Brain microvascular endothelial cell (primary cell): ENCODE measurements at regions not wholly inside any gene's neighbourhood (a gene's known extent, or its start where the extent isn't known, plus 50 kb on each side); places are given as distances from the start of the nearest gene placed in this dataset.

ENCODE experiments used
- DNase-seq: peaks from one replicate; pipeline ENCODE4 v3.0.0-alpha.2; 2020
- H3K27ac ChIP-seq: fragments of 250-450 bp; sonication (Bioruptor Pico); 2 replicates; pipeline ENCODE4 v1.5.1; 2020; ENCODE audit warnings: mild to moderate bottlenecking, moderate library complexity
- H3K27me3 ChIP-seq: fragments of 250-450 bp; sonication (Bioruptor Pico); replicated peaks from 2 replicates; pipeline ENCODE4 v1.5.1; 2020; ENCODE audit warnings: mild to moderate bottlenecking
- H3K36me3 ChIP-seq: fragments of 250-450 bp; sonication (Bioruptor Pico); replicated peaks from 2 replicates; pipeline ENCODE4 v1.5.1; 2020; ENCODE audit warnings: mild to moderate bottlenecking
- H3K4me3 ChIP-seq: 2 replicates; pipeline ENCODE4 v1.5.1; 2011; ENCODE audit warnings: low read depth, mild to moderate bottlenecking, control low read depth, low read length, moderate library complexity
- CTCF ChIP-seq: IDR thresholded peaks from 2 replicates; pipeline ENCODE4 v1.5.1; 2011; ENCODE audit warnings: low read depth, mild to moderate bottlenecking, moderate library complexity, low read length, control low read depth, inconsistent platforms; ENCODE audit errors: missing control alignments
- in situ Hi-C: cut with HindIII; loops from 2 replicates; pipeline ENCODE4 v1.10.0; 2017; ENCODE audit warnings: low sequenced_read_pairs, low pct_ligation_motif_present

DNA sequence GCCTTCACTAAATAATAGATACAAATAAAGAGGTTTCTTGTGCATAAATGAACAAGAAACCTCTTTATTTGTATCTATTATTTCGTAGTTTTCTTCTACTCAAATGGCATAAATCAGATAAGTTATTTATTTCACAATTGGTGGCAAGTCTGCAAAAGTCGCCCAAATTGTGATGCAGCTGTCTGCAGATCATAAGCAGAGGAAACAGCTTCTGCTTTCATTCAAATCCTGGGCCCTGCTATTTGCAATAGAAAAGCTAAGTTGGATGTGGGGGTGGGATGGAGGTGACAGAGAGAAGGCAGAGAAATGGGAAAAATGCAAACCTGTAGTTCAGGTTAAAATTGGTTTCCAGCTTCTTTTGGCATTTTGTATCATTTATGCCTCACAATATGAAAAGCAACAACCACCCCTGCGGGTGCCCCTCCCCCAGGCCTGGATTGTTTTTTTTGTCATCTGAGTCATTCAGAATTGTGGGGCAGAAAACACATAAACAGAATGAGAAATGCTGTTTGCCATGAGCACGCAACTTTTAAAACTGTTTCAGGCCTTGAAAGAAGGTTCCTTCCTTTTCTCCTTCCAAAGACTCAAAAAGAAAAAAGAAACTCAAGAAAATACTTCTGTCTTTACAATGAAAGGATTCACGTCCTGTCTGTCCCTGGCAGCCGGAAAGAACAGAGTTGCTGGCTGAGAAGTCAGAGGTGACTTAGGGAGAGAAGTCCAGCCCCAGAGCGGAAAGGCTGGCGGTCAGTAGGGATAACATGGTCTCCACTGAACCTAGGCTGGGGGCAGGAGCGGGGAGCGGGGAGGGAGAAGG, 132.9 kb downstream of the BAMBI start:
- no peak for DNase-seq
- in situ Hi-C loops, result no loop called here
- Histone ChIP-seq H3K27ac (no peak overlapping the region), H3K36me3 (no peaks in the 10 kb centered on the region), H3K4me3 (no peak overlapping the region), H3K27me3 (no peaks in the 10 kb centered on the region)
- TF ChIP-seq CTCF, result no peak

- Histone ChIP-seq H3K27ac (no peak overlapping the region), H3K36me3 (no peaks in the 10 kb centered on the region), H3K4me3 (no peak overlapping the region), H3K27me3 (no peaks in the 10 kb centered on the region)
- TF ChIP-seq CTCF, result no peak
- in situ Hi-C loops, result no loop called here
- no peak for DNase-seq
Observed at GRCh38 chr10:28811639-28812349, 134.5 kb downstream of the BAMBI start.

GRCh38 chr10:28812384-28813372, 135.4 kb downstream of the BAMBI start:
- TF ChIP-seq CTCF, result no peak
- DNase-seq, result no peak
- no peak overlapping the region for H3K4me3 ChIP-seq
- no peaks in the 10 kb centered on the region for H3K27me3 ChIP-seq
- in situ Hi-C loops, result no loop called here
- no peak overlapping the region for H3K27ac ChIP-seq
- H3K36me3 ChIP-seq, result no peaks in the 10 kb centered on the region

DNA sequence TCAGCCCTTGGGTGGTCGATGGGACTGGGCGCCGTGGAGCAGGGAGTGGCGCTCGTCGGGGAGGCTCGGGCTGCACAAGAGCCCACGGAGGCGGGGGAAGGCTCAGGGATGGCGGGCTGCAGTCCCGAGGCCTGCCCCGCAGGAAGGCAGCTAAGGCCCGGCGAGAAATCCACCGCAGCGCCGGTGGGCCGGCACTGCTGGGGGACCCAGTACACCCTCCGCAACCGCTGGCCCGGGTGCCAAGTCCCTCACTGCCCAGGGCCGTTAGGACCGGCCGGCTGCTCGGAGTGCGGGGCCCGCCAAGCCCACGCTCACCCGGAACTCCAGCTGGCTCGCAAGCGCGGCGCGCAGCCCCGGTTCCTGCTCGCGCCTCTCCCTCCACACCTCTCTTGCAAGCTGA, 138.4 kb downstream of the BAMBI start:
- H3K4me3 ChIP-seq, result no peak overlapping the region
- in situ Hi-C loops, result no loop called here
- no peak overlapping the region for H3K27ac ChIP-seq
- no peaks in the 10 kb centered on the region for H3K27me3 ChIP-seq
- TF ChIP-seq CTCF, result no peak
- no peaks in the 10 kb centered on the region for H3K36me3 ChIP-seq
- DNase-seq, result no peak

DNA sequence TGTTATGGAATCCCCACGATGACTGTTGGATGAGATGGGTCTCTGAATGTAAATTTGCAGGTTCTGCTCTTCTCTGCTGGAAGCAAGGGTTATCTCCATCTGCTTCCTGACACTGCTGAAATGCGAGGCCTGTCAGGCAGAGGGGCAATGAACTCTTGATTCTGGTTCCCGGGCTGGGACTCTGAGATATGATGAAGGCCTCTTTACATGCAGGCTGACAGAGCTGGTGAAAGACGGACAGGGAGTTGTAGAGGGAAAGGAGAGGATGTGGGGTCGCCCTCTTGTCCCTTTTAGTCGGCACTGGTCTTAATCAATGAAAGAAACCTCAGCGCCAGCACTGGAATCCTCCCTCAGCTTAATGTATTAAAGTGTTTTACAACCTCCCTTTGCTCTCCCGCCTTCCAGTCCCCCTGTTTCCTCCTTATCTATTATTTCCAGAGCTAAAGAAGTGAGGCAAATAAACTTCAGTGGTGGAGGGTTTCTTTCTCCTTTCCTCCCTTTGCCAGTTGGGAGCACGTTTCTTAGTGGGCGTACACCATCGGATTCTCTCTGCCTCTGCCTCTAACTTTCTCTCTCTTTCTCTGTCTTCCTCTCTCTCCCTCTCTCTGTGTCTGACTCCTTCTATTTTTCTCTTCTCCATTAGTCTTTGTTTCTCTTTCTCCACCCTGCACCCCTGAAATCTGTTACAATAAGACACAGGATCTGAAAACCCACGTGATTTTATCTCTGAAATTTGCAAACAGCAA, 145.6 kb downstream of the BAMBI start:
- no peaks in the 10 kb centered on the region for H3K36me3 ChIP-seq
- in situ Hi-C loops, result no loop called here
- no peaks in the 10 kb centered on the region for H3K27me3 ChIP-seq
- TF ChIP-seq CTCF, result no peak
- H3K27ac ChIP-seq, result no peak overlapping the region
- DNase-seq, result no peak
- no peak overlapping the region for H3K4me3 ChIP-seq
